Upper lobe of left lung (tissue), 4 donors: ENCODE measurements at regions not wholly inside any gene's neighbourhood (a gene's known extent, or its start where the extent isn't known, plus 50 kb on each side); places are given as distances from the start of the nearest gene placed in this dataset.

Experiments
- POLR2AphosphoS5 ChIP-seq, 2 donors: sonication (generic); formaldehyde crosslinking; IDR thresholded peaks; one replicate each; pipeline ENCODE4 v1.5.1; 2017; ENCODE audit warnings: antibody characterized with exemption in 2 of 2
- TF ChIP-seq, protein P1 (sequence below), 6 experiments: fragments of 450-650 bp in 4 of 6; fragments of 200-600 bp in 2 of 6; sonication (generic) in 2 of 6; IDR thresholded peaks; one replicate each; pipeline ENCODE4 v1.5.1; 2016 to 2019; ENCODE audit warnings: antibody characterized with exemption in 6 of 6

DNA sequence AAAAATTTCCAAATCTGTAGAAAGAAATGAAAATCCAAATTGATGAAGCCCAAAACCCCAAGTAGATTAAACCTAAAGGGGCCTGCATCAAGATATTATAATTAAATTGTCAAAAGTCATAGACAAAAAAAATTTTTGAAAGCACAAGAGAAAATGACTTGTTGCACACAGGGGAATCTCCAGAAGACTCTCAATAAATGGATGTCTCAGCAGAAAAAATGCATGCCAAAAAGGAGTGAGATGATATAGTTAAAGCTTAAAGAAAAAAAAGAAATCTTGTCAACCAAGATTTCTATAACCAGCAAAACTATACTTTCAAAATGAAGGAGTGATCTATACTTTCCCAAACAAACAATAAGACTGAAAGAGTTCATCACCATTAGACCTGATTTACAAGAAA lies 393.2 kb upstream of the SPAG17 start:
- TF ChIP-seq POLR2AphosphoS5 (IDR thresholded peaks at IDR 0.05), result no peak
- TF ChIP-seq, protein P1, sequence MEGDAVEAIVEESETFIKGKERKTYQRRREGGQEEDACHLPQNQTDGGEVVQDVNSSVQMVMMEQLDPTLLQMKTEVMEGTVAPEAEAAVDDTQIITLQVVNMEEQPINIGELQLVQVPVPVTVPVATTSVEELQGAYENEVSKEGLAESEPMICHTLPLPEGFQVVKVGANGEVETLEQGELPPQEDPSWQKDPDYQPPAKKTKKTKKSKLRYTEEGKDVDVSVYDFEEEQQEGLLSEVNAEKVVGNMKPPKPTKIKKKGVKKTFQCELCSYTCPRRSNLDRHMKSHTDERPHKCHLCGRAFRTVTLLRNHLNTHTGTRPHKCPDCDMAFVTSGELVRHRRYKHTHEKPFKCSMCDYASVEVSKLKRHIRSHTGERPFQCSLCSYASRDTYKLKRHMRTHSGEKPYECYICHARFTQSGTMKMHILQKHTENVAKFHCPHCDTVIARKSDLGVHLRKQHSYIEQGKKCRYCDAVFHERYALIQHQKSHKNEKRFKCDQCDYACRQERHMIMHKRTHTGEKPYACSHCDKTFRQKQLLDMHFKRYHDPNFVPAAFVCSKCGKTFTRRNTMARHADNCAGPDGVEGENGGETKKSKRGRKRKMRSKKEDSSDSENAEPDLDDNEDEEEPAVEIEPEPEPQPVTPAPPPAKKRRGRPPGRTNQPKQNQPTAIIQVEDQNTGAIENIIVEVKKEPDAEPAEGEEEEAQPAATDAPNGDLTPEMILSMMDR (IDR thresholded peaks at IDR 0.05), result no peak
